HG03558 (cell line): ENCODE measurements at regions not wholly inside any gene's neighbourhood (a gene's known extent, or its start where the extent isn't known, plus 50 kb on each side); places are given as distances from the start of the nearest gene placed in this dataset.
"Not testable (repeated sequence)": the region's sequence is repeated elsewhere in the genome, so short reads cannot be mapped to it uniquely, and the experiment has no call there.

Experiments
- ATAC-seq: cut with Tn5 transposase; IDR thresholded peaks from one replicate; pipeline ENCODE4 v1.9.1; 2021; ENCODE audit warnings: moderate number of reproducible peaks; ENCODE audit not compliant: unreplicated experiment; ENCODE audit errors: extremely low read depth

- ATAC-seq, result no peak
Measured at GRCh38 chr14:43483415-43483814, 1023.7 kb downstream of the FSCB start.

GRCh38 chr14:43481864-43482263 lies 1025.2 kb downstream of the FSCB start:
- ATAC-seq, result no peak

- no peak for ATAC-seq
Measured at GRCh38 chr14:43480976-43481375, 1026.1 kb downstream of the FSCB start.

- no peak for ATAC-seq
Measured at GRCh38 chr14:43479596-43480195, 1027.4 kb downstream of the FSCB start.

GRCh38 chr14:43476822-43477221 lies 1030.3 kb downstream of the FSCB start:
- no peak for ATAC-seq

GRCh38 chr14:43475757-43476156 lies 1031.3 kb downstream of the FSCB start:
- no peak for ATAC-seq

GRCh38 chr14:43471595-43471994 lies 1035.5 kb downstream of the FSCB start:
- ATAC-seq, result no peak

GRCh38 chr14:43464968-43465367 lies 1042.1 kb downstream of the FSCB start:
- ATAC-seq, result no peak

- no peak for ATAC-seq
Measured at GRCh38 chr14:43449291-43449690, 1057.8 kb downstream of the FSCB start.

GRCh38 chr14:43438056-43438455 lies 1069.0 kb downstream of the FSCB start:
- no peak for ATAC-seq

- ATAC-seq, result no peak
Measured at GRCh38 chr14:43418324-43418723, 1088.8 kb downstream of the FSCB start.

GRCh38 chr14:43413084-43413483 lies 1094.0 kb downstream of the FSCB start:
- ATAC-seq, result no peak

- no peak for ATAC-seq
Measured at GRCh38 chr14:43411841-43412240, 1095.2 kb downstream of the FSCB start.

GRCh38 chr14:43410631-43411030 lies 1096.5 kb downstream of the FSCB start:
- no peak for ATAC-seq

GRCh38 chr14:43408472-43408871 lies 1098.6 kb downstream of the FSCB start:
- ATAC-seq, result no peak

GRCh38 chr14:43407706-43408105 lies 1099.4 kb downstream of the FSCB start:
- no peak for ATAC-seq

GRCh38 chr14:43406931-43407330 lies 1100.2 kb downstream of the FSCB start:
- no peak for ATAC-seq

- ATAC-seq, result no peak
Measured at GRCh38 chr14:43399289-43399688, 1107.8 kb downstream of the FSCB start.

GRCh38 chr14:43370565-43370896 lies 1136.6 kb downstream of the FSCB start:
- not testable (repeated sequence) for ATAC-seq

- no peak for ATAC-seq
Measured at GRCh38 chr14:43369710-43370564, 1137.1 kb downstream of the FSCB start.

GRCh38 chr14:43362586-43362985 lies 1144.5 kb downstream of the FSCB start:
- no peak for ATAC-seq

GRCh38 chr14:43361751-43362150 lies 1145.3 kb downstream of the FSCB start:
- ATAC-seq, result no peak
